ENCODE measurements at regions not wholly inside any gene's neighbourhood (a gene's known extent, or its start where the extent isn't known, plus 50 kb on each side); places are given as distances from the start of the nearest gene placed in this dataset.
"Not testable (repeated sequence)": the region's sequence is repeated elsewhere in the genome, so short reads cannot be mapped to it uniquely, and the experiment has no call there.

DNA sequence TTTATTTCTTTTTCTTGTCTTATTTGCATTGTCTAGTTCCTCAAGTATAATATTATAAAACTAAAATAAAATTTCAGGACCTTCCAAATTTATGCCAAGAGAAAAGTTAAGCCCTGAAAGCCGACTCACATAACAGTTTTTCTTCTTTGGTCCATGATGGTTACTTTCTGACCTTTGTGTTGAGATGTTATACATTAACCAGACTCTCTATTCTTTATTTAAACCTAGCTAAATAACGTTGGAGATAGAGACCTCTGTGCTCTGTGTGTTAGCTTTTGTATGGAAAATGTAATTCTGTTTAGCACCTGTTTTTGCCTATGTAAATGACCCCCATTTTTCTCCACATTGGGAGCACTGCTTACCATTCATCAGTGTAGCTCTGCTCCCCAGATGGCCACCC is 352.4 kb downstream of the CD109 start:
- no peak for DNase-seq (ENCODE audit: low spot score)

DNA sequence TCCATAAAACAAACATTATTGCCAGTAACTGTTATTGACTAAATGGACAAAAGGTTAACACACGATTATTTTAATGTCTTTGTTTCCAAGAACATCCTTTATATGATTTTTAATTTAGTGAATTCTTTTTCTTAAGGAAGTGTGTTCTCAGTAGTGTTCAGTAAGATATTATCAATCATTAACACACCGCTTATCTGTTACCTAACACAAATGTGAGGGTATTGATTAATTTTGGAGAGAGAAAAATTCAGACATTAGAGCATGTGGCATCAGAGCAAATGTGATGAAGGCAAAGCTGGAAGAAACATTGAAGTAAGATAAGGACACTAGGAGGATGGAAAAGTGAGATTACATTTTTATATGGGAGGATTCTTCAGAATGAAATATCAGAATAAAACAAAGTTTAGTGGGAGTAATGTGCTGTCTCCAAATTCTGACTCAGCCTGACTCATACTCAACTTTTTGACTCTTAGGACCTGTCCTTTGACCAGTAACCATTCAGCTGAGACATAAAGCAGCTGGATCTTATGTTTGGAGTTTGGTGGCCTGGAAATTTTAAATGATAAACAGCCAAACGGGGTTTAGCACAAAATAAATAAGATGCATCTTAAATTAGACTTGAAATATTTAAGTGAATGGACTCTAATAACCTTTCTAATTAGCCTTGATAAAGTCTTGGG is 348.6 kb downstream of the CD109 start:
- DNase-seq (ENCODE audit: low spot score): peak; percentile 38

DNA sequence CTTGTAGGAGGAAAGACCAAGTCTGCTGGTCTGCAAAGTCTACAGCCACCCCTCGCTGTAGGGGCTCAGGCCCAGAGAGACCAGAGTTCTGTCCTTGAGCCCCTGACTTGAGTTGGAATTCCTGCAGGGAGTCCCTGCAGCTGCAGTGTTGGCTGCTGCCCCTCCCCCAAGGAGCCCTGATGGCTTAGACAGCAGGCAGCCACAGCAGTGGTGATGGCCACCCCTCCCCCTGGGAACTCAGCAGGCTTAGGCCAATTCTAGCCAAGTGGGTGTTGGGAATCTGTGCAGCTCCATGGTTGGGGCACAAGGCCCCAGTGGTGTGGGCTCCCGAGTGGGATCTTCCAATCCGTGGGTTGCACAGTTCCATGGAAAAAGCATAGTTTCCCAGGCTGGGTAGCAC is 345.4 kb downstream of the CD109 start:
- DNase-seq (ENCODE audit: low spot score): no peak

DNA sequence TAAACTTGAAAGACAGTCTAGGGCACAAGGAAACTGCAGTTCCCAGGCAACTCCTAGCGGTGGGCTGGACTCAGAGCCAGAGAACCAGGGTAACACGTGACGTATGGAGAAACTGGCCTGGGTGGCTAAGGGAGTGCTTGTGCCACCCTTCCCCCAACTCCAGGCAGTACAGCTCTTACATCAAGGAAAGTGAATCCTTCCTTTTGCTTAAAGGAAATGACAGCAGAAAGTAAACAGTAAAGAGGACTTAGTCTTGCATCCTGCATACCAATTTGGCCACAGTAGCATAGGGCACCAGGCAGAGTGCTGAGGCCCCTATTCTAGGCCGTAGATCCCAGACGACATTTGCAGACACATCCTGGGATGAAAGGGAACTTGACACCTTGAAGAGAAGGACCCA is 322.8 kb downstream of the CD109 start:
- DNase-seq (ENCODE audit: low spot score): no peak

DNA sequence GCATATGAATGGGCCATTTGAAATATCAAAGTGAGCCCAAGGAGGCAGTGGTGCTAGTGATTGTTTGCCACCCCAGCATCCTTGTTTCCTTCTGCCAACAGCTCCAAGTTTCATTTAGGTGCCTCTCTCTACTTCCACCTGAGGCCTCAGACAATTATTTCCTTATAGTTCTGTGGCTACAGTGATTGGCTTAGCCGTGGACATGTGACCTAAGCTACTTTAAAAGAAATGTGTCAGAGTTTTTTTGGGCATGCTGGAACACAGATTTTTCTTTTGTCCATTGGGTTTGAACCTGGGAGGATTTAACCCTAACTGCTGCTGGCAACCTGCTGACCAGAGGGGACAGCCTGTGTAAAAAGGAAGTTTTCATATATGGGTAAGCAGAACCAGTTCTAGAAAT is 319.4 kb downstream of the CD109 start:
- DNase-seq (ENCODE audit: low spot score): no peak

DNA sequence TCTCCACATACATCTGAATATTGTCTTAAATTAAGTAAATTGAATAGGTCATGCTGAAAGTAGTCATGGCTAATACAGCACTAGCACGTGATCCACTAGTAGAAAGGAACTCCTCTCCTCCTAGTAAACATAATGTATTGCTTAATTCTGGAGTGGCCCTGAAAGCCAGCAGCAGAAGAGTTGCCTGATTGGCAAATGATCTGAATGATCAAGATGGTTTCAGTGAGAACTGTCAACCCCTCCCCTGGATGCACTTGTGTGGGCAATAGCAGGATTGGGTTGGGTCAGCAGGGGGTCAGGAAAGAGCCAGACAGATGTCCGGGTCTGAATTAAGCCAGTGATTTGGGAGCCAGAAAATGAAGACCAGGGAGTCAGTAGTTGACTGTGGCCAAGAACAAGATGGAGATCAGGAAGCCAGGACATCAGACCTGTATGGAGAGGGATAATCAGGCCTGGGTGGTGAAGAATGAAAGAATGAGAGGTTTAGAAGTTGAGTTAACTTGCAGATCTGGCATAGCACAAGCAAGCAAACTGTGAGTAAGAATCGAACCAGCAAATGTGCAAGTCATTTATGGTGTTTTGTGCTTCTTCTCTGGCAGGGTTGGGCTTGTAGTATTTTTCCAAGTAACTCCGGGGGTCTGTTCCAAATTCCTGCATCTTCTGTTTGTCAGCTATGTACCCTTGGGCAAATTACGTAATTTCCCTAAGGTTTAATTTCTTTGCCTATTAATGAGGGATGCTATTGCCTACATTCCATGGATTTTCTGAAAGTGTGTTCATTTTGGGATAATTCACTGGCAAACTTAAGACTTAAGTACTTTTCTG is 304.9 kb downstream of the CD109 start:
- DNase-seq (ENCODE audit: low spot score): no peak

DNA sequence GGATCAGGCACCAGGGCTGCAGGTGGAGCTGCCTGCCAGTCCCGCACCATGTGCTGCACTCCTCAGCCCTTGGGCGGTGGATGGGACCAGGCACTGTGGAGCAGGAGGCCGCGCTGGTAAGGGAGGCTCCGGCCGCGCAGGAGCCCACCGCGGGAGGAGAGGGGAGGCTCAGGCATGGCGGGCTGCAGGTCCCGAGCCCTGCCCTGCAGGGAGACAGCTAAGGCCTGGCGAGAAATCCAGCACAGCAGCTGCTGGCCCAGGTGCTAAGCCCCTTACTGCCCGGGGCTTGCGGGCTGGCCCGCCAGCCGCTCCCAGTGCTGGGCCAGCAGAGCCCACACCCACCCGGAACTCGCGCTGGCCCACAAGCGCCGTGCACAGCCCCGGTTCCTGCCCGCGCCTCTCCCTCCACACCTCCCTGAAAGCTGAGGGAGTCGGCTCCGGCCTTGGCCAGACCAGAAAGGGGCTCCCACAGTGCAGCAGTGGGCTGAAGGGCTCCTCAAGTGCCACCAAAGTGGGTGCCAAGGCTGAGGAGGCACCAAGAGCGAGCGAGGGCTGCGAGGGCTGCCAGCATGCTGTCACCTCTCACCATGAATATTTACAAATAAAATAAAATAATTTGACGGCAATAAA is 294.7 kb downstream of the CD109 start:
- DNase-seq (ENCODE audit: low spot score): not testable (repeated sequence)

DNA sequence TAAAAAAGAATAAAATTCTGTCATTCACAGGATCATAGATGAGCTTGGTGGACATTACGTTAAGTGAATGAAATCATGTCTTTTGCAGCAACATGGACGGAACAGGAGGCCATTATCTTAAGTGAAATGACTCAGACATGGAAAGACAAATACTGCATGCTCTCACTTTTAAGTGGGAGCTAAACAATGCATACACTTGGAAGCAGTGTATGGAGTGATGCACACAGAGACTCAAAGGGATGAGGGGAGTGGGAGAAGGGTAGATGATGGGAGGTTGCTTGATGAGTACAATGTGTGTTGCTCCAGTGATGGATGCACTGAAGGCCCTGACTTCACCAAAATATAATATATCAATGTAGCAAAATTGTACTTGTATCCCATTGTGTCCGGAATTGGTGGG is 293.4 kb downstream of the CD109 start:
- DNase-seq (ENCODE audit: low spot score): no peak

DNA sequence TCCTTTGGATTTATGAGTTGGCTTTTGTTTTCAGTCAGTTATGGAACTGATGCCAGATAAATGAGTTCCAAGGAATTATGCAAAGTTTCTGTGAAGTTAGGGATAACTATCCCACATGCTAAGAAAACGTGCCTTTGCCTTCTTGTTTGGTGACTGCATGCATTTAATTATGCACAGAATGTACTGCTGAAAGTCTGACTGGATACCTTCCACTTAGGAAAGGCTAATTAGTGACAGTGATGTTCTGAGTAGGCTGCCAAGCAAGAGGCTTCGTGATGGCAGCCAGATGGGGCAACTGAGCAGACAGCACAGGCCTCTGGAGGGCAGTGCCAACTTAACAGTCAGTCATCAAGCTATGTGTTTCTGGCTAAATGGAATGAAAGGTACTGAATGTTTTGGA is 289.9 kb downstream of the CD109 start:
- peak; percentile 26 for DNase-seq (ENCODE audit: low spot score)

DNA sequence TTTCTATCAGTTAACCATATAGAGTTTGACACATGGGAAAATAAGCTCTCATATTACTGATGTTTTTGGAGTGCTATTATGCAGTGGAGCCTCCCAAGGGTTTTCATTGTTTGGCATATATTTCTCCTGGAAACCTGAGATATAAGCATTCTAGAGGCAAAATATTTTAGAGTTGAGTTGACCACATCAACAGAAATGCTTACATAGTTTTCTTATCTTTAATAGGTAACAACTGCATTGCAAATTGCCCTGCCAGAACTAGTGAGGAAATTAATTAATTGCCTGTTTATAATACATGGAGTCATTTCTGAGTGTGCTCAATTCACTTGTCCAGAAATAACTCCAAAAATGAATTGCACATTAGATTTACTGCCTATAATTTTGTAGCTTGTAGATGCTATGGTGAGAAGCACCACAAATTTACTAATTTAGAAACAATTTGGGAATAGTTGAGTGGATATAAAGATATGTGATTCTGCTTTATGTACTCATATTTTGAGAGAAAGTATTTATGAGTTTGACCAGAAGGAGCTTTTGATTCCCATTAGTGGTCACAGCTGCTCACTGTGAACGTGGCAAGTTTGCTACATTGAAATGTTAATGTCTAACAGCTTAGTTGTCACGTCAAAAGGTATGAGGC is 288.7 kb downstream of the CD109 start:
- DNase-seq (ENCODE audit: low spot score): no peak

DNA sequence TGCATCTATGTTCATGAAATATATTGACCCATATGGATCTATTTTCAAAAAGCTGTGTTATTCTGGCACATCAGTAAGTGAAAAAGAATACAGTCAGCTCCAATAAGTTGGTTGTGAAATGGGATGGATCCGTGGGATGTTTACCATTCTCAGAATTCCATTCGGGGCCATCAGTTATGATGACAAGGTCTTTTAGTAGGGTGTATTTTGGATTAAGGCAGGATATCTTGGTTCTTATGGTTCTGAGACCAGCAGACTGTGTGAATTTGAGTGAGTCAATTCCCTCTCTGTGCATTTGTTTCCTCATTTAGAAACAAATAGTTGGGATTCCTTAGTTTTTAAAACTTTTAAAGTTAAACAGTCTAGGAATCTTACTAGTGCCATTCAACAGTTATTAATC is 287.4 kb downstream of the CD109 start:
- peak; percentile 2 for DNase-seq (ENCODE audit: low spot score)

DNA sequence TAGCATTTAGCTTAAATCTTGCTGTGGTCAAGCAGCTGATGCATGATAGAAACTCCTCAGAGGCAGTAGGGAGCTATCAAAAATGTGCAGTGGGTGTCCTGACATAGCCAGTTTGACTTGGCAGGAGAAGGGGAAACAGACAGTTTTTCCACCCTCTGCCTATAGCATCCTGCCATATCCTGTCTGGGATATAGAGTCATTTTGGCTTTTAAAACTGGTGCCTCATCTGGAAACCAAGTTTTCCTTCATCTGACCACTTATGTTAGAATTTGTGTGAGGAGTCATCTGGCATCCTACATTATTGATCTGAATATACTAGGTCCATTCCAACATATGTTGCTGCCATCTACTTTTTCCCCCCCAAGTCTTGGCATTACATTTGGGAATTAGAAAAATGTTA is 284.1 kb downstream of the CD109 start:
- no peak for DNase-seq (ENCODE audit: low spot score)

DNA sequence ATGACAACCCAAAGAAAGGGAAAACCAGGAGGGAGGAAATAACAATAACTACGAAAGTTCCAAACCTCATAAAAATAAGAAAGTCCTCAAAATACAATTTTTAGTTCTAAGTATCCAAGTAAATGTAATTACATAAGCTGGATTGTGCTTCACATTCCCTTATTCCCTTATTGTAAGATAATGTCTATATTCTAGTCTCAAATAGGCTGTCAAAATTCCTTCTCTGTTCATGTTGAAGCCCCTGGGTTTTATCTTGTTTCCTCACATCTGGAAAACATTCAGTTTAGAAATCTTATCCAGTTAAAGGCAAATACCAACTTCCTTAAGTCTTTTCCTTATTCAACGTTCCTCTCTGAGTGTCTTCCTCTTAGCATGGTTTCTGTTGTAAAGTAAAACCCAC is 282.3 kb downstream of the CD109 start:
- no peak for DNase-seq (ENCODE audit: low spot score)

DNA sequence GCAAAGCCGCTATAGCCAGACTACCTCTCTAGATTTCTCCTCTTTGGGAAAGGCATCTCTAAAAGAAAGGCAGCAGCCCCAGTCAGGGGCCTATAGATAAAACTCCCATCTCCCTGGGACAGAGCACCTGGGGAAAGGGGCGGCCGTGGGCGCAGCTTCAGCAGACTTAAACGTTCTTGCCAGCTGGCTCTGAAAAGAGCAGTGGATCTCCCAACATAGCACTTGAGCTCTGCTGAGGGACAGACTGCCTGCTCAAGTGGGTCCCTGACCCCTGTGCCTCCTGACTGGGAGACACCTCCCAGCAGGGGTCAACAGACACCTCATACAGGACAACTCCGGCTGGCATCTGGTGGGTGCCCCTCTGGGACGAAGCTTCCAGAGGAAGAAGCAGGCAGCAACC is 276.5 kb downstream of the CD109 start:
- not testable (repeated sequence) for DNase-seq (ENCODE audit: low spot score)

DNA sequence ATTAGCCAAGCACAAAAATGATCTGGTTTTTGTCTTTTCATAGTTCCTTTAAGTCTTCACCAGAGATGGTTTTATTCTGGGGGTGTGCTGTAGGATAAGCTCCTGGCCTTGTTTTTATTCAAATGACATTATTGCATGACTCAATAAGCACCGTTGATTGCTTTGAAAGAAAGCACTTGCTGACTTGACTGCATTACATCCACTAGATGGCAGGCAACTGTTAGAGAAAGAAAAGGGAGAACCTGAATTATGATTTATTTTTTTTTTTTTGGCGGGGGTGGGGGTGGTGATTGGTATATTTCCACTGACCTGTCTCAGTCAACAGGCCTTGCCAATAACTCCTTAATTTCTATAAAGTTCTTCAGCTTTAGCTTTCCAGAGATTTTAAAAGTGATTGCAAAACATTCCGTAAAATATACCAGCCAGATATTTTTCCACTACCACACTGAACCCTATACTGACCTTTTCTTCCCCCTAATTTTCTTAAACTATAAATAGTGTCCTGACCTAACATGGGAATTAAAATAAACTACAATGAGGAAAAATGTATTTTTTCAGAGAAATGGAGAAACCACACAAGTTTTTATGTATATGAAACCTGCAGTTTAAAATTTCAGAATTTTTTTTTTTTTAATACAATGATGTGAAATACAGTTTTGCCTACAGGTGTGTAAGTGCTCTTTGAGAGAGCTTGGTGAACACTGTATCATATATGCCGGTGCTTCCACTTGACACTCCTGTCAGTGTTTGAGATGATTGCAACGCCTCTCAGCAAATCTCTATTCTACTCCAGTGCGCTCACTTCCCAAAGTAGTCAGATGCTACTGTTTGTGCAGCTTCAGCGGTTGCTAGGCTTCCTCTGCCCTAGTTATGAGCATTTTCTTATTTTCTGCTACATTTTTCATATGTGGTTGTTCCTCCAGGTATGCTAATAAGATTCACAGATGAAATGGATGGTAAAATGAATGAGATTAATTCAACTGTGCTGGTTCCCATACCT is 274.3 kb downstream of the CD109 start:
- DNase-seq (ENCODE audit: low spot score): peak; percentile 57

DNA sequence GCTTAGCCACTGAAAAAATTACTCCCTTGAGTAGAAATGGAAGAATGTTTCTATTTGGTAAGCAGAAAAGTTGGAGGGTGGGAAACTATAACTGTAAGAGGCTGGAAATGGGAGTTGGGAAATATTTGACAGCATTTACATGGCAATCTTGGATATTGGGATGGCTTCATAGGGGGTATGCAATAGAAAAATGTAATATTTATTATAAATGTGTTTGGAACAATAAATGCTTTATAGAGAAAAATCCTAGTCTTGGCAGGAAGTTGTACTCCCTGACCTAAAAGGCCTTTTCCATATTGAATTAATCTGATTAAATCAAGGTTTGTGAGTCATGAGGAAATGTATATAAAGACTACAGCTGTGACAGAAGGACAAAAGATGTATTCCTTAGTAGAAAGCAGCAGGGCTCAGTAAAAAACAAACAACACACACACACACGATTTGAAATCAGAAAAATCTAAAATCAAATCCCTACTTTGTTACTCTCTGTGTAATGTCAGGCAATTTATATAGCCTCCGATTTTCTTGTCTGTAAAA is 272.3 kb downstream of the CD109 start:
- no peak for DNase-seq (ENCODE audit: low spot score)

DNA sequence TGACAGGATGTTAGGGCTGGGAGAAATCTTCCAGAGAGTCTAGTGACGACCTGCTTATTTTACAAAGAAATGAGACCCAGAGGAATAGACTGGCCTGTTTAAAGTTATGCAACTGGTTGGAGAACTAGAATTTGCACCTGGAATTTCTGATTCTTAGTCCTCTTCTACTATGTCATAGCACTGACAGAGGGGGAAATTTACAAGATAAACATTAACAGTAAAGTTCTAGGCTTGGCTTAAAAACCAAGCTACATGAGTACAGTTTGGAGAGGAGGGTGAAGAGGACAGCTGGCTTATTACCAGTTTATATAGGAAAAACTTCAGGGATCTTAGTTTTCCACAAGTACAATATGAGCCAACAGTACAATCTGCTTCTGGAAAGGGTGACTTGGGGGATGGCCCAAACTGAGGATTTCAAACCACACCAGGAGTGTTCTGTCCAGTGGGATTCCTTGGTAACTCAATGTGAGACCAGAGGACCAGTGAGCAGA is 269.6 kb downstream of the CD109 start:
- DNase-seq (ENCODE audit: low spot score): no peak

DNA sequence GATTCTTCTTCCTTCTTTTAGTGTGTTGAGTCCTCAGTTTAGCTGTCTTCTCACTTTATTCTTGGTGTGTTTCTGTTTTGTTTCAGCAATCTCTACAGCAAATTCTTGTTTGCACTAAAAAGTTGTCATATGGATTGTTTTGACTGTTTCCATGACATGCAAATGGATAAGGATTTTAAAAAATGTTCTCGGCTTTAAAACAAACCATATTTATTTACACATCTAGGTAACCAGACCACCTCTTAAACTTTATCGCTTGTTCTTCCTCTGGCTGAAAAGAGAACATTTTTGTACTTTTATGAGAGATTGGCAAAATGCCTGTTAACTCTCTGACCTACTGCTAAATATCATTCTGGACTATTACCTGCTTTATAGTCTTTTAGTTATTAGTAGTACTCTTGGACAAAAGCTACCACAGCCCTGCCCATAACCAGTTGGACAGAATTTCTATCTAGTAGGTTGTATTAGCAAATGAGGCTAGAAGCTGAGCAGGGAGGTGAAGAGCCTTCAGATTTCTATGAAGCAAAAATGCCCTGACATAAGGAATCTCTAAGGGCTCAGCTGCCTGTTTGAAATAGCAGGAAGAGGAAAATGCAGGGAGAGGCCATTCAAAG is 268.3 kb downstream of the CD109 start:
- no peak for DNase-seq (ENCODE audit: low spot score)

DNA sequence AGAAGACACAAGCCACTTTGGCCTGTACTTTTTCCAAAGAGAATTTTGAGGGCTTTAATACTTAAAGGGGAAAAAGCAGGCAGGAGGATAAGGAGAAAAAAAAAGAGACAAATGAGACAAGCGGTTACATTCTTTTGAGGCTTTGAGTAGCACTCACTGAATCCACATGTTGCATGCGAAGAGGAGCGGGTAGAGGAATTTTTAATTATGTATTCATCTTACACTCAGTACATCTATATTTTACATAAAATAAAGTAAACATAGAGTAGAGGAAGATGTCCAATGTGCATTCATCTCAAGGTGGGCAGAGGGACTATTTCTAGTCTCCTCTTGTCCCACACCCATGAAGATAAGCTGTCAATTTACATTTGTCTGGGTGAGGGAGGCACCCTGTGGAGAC is 266.9 kb downstream of the CD109 start:
- no peak for DNase-seq (ENCODE audit: low spot score)

DNA sequence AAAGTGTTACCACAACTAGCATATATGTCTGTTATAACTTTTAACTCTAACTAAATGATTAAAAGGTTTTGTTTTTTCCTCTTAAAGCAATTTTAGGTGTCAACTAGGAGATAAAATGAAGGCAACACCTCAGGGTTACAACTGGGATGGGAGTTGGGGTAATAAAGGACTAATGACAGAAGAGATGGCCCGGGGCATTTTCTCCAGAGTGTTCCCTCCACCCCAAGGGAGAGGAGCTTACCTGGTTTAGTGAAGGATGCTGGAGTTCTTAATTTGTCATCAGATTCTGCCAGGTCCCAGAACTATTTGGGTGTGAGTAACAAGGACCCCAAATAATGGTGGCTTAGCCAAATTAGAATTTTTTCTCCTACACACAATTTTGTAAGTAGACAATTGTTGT is 260.3 kb downstream of the CD109 start:
- DNase-seq (ENCODE audit: low spot score): no peak

Data from A172 (cell line).